HCT116 (cell line): ENCODE measurements at regions not wholly inside any gene's neighbourhood (a gene's known extent, or its start where the extent isn't known, plus 50 kb on each side); places are given as distances from the start of the nearest gene placed in this dataset.

Experiments used
- ATAC-seq: fragments of 200-7000 bp; cut with Tn5 transposase; 2 replicates; pipeline ENCODE4 v1.9.1; 2020; ENCODE audit warnings: mild to moderate bottlenecking, moderate library complexity
- BruUV-seq: library from RNA; stranded (reverse); fragments of 400-500 nt; replicated peaks from 2 replicates; lab custom pipeline; 2021; lab: Mats Ljungman, UMichigan
- CTCF ChIA-PET: fragments of 300-600 bp; sonication (Branson Sonifier 250); formaldehyde crosslinking; loops from one replicate; lab custom pipeline; 2021; ENCODE audit warnings: antibody characterized with exemption; lab: Charles Lee
- POLR2A ChIA-PET: fragments of 300-600, 350-600 bp; sonication (Branson Sonifier 250); formaldehyde crosslinking; loops from one replicate; lab custom pipeline; 2021; ENCODE audit warnings: antibody characterized with exemption; lab: Charles Lee
- RAD21 ChIA-PET, 2 experiments: fragments of 300-600 bp; sonication (Branson Sonifier 250); formaldehyde crosslinking; loops; one replicate each; lab custom pipeline; 2023; ENCODE audit warnings: low total read pairs in 2 of 2; ENCODE audit not compliant: uncharacterized antibody in 2 of 2, unreplicated experiment in 2 of 2, low non-redundant PET in 1 of 2; lab: Charles Lee
- DNase-seq: peaks from one replicate; pipeline ENCODE4 v3.0.0-alpha.2; 2010; ENCODE audit warnings: low read depth, low spot score
- H2AFZ ChIP-seq: fragments of 200-600 bp; shearing (Covaris generic), sonication (generic); 2 replicates; pipeline ENCODE4 v1.6.1; 2017; ENCODE audit warnings: low read depth, mixed run types, mixed read lengths, antibody characterized with exemption, low read length; ENCODE audit not compliant: poor library complexity, severe bottlenecking
- H3K27ac ChIP-seq: 2 replicates; pipeline ENCODE4 v1.5.1; 2012; ENCODE audit warnings: low read depth, low read length
- H3K27me3 ChIP-seq: fragments of 200-600 bp; sonication (generic); 2 replicates; pipeline ENCODE4 v1.6.1; 2016; ENCODE audit warnings: mixed run types, low read length, mixed read lengths; ENCODE audit not compliant: insufficient read depth
- H3K36me3 ChIP-seq, 2 experiments: fragments of 200-500 bp in 1 of 2; fragments of 200-600 bp in 1 of 2; sonication (Bioruptor generic) in 1 of 2; sonication (generic) in 1 of 2; 2 replicates each; pipeline versions ENCODE4 v1.5.1 to v1.6.1; 2014 to 2016; ENCODE audit warnings: low read length in 2 of 2, inconsistent platforms in 1 of 2, mixed read lengths in 1 of 2, mixed run types in 1 of 2; ENCODE audit not compliant: insufficient read depth in 2 of 2, control insufficient read depth in 1 of 2
- H3K4me1 ChIP-seq, 2 experiments: fragments of 200-600 bp in 1 of 2; sonication (generic) in 1 of 2; 2 replicates each; pipeline versions ENCODE4 v1.5.1 to v1.6.1; 2012 to 2017; ENCODE audit warnings: low read length in 2 of 2, inconsistent platforms in 1 of 2, mild to moderate bottlenecking in 1 of 2, mixed read lengths in 1 of 2, mixed run types in 1 of 2, moderate library complexity in 1 of 2; ENCODE audit not compliant: insufficient read depth in 2 of 2, control insufficient read depth in 1 of 2
- H3K4me2 ChIP-seq: fragments of 200-600 bp; sonication (generic); 2 replicates; pipeline ENCODE4 v1.6.1; 2017; ENCODE audit warnings: mixed run types, low read length, mixed read lengths
- H3K4me3 ChIP-seq, 2 experiments: fragments of 200-600 bp in 1 of 2; sonication (generic) in 1 of 2; replicated peaks in 1 of 2; 2 replicates each; pipeline ENCODE4 v1.5.1; 2011 to 2016; ENCODE audit warnings: low read length in 2 of 2, control low read depth in 1 of 2, low read depth in 1 of 2, mild to moderate bottlenecking in 1 of 2, mixed read lengths in 1 of 2, mixed run types in 1 of 2
- H3K79me2 ChIP-seq: fragments of 200-600 bp; sonication (generic); 2 replicates; pipeline ENCODE4 v1.6.1; 2017; ENCODE audit warnings: mild to moderate bottlenecking, mixed run types, low read length, moderate library complexity, mixed read lengths; ENCODE audit not compliant: insufficient read depth
- H3K9ac ChIP-seq: fragments of 200-600 bp; sonication (generic); 2 replicates; pipeline ENCODE4 v1.6.1; 2016; ENCODE audit warnings: low read length, mixed read lengths
- H3K9me2 ChIP-seq: fragments of 200-600 bp; sonication (generic), shearing (Covaris generic); 2 replicates; pipeline ENCODE4 v1.6.1; 2017; ENCODE audit warnings: mixed run types, mild to moderate bottlenecking, moderate library complexity; ENCODE audit not compliant: insufficient read depth
- H3K9me3 ChIP-seq, 2 experiments: fragments of 200-500 bp in 1 of 2; fragments of 200-600 bp in 1 of 2; sonication (Bioruptor generic) in 1 of 2; sonication (generic) in 1 of 2; 2 replicates each; pipeline ENCODE4 v1.6.1; 2014 to 2017; ENCODE audit warnings: low read length in 2 of 2, mixed read lengths in 2 of 2, inconsistent platforms in 1 of 2, low read depth in 1 of 2, mild to moderate bottlenecking in 1 of 2, mixed run types in 1 of 2, moderate library complexity in 1 of 2; ENCODE audit not compliant: control insufficient read depth in 1 of 2, insufficient read depth in 1 of 2
- H4K20me1 ChIP-seq: fragments of 200-600 bp; sonication (generic), shearing (Covaris generic); 2 replicates; pipeline ENCODE4 v1.6.1; 2017; ENCODE audit warnings: mixed run types, mild to moderate bottlenecking, moderate library complexity; ENCODE audit not compliant: insufficient read depth
- CEBPB ChIP-seq: IDR thresholded peaks from 2 replicates; pipeline ENCODE4 v1.6.1; 2012; ENCODE audit warnings: low read depth
- CTCF ChIP-seq, 3 experiments: fragments of 200-600 bp in 1 of 3; sonication (generic) in 1 of 3; IDR thresholded peaks in 2 of 3; conservative IDR thresholded peaks in 1 of 3; 2 replicates each; pipeline ENCODE4 v1.5.1; 2012 to 2017; ENCODE audit warnings: low read depth in 2 of 3, low read length in 2 of 3, antibody characterized with exemption in 1 of 3, borderline replicate concordance in 1 of 3, control low read depth in 1 of 3, mild to moderate bottlenecking in 1 of 3, mixed read lengths in 1 of 3, mixed run types in 1 of 3, moderate library complexity in 1 of 3; ENCODE audit not compliant: insufficient read depth in 1 of 3
- EZH2 ChIP-seq: fragments of 200-600 bp; sonication (generic); IDR thresholded peaks from 2 replicates; pipeline ENCODE4 v1.6.1; 2017; ENCODE audit warnings: antibody characterized with exemption, mixed run types
- FOSL1 ChIP-seq: IDR thresholded peaks from 2 replicates; pipeline ENCODE4 v1.6.1; 2012; ENCODE audit warnings: low read depth
- JUND ChIP-seq: IDR thresholded peaks from 2 replicates; pipeline ENCODE4 v1.6.1; 2012
- POLR2AphosphoS5 ChIP-seq: IDR thresholded peaks from 2 replicates; pipeline ENCODE4 v1.6.1; 2011; ENCODE audit warnings: mild to moderate bottlenecking, low read depth, low read length, moderate library complexity
- RAD21 ChIP-seq: IDR thresholded peaks from 2 replicates; pipeline ENCODE4 v1.6.1; 2012; ENCODE audit warnings: low read depth, mild to moderate bottlenecking
- REST ChIP-seq: IDR thresholded peaks from 2 replicates; pipeline ENCODE4 v1.6.1; 2012; ENCODE audit warnings: low read depth
- SP1 ChIP-seq: IDR thresholded peaks from 2 replicates; pipeline ENCODE4 v1.6.1; 2012; ENCODE audit warnings: low read depth
- SRF ChIP-seq: IDR thresholded peaks from 2 replicates; pipeline ENCODE4 v1.6.1; 2012; ENCODE audit warnings: low read depth
- TCF7L2 ChIP-seq: IDR thresholded peaks from 2 replicates; pipeline ENCODE4 v1.7.0; 2011; ENCODE audit warnings: borderline replicate concordance, inconsistent platforms; ENCODE audit not compliant: insufficient read depth, insufficient read length; ENCODE audit errors: extremely low read depth
- YY1 ChIP-seq: IDR thresholded peaks from 2 replicates; pipeline ENCODE4 v1.6.1; 2011; ENCODE audit warnings: low read length, low read depth, moderate library complexity, mild to moderate bottlenecking; ENCODE audit not compliant: insufficient replicate concordance; ENCODE audit errors: extremely low read depth
- ZFX ChIP-seq: fragments of 450-650 bp; IDR thresholded peaks from 2 replicates; pipeline ENCODE4 v1.6.1; 2017
- intact Hi-C: fragments of 100-400 bp; cut with micrococcal nuclease; formaldehyde crosslinking; loops from 2 replicates; pipeline ENCODE4 v1.10.0; 2022
- TF ChIP-seq, protein P1 (sequence below): IDR thresholded peaks from 2 replicates; pipeline ENCODE4 v1.6.1; 2012
- TF ChIP-seq, protein P2 (sequence below): IDR thresholded peaks from 2 replicates; pipeline ENCODE4 v1.6.1; 2011; ENCODE audit warnings: mild to moderate bottlenecking, low read length, moderate library complexity; ENCODE audit not compliant: insufficient replicate concordance; ENCODE audit errors: extremely low read depth

DNA sequence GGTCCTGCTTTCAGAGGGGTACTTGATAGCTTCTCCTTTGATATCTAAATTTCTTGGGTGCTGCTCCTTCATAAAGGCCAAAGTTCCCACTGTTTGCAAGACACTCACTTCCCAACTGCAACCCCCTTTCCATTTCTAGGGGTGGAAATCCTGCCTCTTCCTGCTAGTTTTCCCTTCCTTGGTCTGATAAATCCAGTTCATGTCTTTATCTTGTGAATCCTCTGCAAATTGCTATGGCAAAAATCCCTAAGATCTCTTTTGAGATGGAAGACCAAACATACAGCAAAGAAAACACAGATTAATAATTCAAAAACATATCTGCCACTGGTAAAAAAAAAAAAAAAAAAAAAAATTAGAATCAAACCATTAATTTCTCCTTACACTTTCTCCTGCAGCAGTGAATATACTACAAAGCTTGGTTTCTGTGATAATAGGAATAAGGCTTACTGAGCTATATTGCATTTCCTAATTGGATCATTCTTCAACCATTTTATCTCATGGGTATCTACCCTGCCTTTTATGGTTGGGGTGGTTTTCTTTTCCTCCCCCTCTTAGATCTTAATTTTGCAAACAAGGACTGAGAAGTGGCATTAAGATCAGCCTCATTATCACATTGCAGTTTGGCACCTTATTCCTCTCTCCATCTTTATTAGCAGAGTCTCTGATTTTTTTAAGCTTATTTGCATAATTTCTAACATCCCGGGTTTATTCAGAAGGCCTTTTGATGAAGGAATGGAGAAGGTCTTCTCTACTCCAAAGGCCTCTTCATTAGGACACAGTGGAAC lies 439.1 kb downstream of the XYLT1 start:
- no peak overlapping the region for H2AFZ ChIP-seq

More for the DNA sequence above, 439.1 kb downstream of the XYLT1 start:
- ATAC-seq, result no peak
- no peaks in the 10 kb centered on the region for H3K79me2 ChIP-seq
- intact Hi-C loops, result no loop called here
- DNase-seq, result no peak
- H3K4me2 ChIP-seq, result no peak overlapping the region
- BruUV-seq, result no TSS peak
- TF ChIP-seq RAD21, result no peak
- TF ChIP-seq EZH2, result no peak
- no peak for TF ChIP-seq POLR2AphosphoS5
- TF ChIP-seq SRF, result no peak
- TF ChIP-seq CEBPB, result no peak
- no peak for TF ChIP-seq CTCF (IDR thresholded peaks at IDR 0.05 in 2 of 3, conservative IDR thresholded peaks at IDR 0.05 in 1 of 3; ENCODE audit: borderline replicate concordance in 1 of 3, insufficient read depth in 1 of 3, low read depth in 2 of 3, low read length in 2 of 3)
- TF ChIP-seq FOSL1, result no peak
- TF ChIP-seq JUND, result no peak
- TF ChIP-seq SP1, result no peak
- TF ChIP-seq, protein P1, sequence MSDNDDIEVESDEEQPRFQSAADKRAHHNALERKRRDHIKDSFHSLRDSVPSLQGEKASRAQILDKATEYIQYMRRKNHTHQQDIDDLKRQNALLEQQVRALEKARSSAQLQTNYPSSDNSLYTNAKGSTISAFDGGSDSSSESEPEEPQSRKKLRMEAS, result no peak
- no peak for TF ChIP-seq ZFX
- no peak for TF ChIP-seq TCF7L2
- TF ChIP-seq YY1, result no peak
- TF ChIP-seq, protein P2, sequence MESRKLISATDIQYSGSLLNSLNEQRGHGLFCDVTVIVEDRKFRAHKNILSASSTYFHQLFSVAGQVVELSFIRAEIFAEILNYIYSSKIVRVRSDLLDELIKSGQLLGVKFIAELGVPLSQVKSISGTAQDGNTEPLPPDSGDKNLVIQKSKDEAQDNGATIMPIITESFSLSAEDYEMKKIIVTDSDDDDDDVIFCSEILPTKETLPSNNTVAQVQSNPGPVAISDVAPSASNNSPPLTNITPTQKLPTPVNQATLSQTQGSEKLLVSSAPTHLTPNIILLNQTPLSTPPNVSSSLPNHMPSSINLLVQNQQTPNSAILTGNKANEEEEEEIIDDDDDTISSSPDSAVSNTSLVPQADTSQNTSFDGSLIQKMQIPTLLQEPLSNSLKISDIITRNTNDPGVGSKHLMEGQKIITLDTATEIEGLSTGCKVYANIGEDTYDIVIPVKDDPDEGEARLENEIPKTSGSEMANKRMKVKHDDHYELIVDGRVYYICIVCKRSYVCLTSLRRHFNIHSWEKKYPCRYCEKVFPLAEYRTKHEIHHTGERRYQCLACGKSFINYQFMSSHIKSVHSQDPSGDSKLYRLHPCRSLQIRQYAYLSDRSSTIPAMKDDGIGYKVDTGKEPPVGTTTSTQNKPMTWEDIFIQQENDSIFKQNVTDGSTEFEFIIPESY, result no peak
- no peak for TF ChIP-seq REST
- TF ChIP-seq, all 23 proteins: peak for 0
- Histone ChIP-seq H3K27me3 (peaks cover under 1% of the 10 kb centered on the region; the same call in 1 of the 2 replicates), H3K9me3 (no peaks in the 10 kb centered on the region), H3K9ac (no peak overlapping the region), H3K9me2 (no peaks in the 10 kb centered on the region), H4K20me1 (no peaks in the 10 kb centered on the region), H3K4me3 (no peak overlapping the region), H3K27ac (no peak overlapping the region), H3K36me3 (no peaks in the 10 kb centered on the region), H3K4me1 (no peaks in the 10 kb centered on the region)
- RAD21 ChIA-PET, result no interaction called here
- POLR2A ChIA-PET, result no interaction called here
- CTCF ChIA-PET, result no interaction called here
